Lower leg skin (tissue), 3 donors: ENCODE measurements at regions not wholly inside any gene's neighbourhood (a gene's known extent, or its start where the extent isn't known, plus 50 kb on each side); places are given as distances from the start of the nearest gene placed in this dataset.

Experiments
- POLR2A ChIP-seq, 2 donors: fragments of 450-650 bp; IDR thresholded peaks; one replicate each; pipeline ENCODE4 v1.6.1; 2016 to 2017; ENCODE audit warnings: antibody characterized with exemption in 2 of 2, mild to moderate bottlenecking in 1 of 2, moderate library complexity in 1 of 2
- TF ChIP-seq, protein P1 (sequence below), 3 donors: fragments of 450-650 bp; IDR thresholded peaks; one replicate each; pipeline ENCODE4 v1.5.1; 2016; ENCODE audit warnings: antibody characterized with exemption in 3 of 3, mild to moderate bottlenecking in 3 of 3, moderate library complexity in 2 of 3

DNA sequence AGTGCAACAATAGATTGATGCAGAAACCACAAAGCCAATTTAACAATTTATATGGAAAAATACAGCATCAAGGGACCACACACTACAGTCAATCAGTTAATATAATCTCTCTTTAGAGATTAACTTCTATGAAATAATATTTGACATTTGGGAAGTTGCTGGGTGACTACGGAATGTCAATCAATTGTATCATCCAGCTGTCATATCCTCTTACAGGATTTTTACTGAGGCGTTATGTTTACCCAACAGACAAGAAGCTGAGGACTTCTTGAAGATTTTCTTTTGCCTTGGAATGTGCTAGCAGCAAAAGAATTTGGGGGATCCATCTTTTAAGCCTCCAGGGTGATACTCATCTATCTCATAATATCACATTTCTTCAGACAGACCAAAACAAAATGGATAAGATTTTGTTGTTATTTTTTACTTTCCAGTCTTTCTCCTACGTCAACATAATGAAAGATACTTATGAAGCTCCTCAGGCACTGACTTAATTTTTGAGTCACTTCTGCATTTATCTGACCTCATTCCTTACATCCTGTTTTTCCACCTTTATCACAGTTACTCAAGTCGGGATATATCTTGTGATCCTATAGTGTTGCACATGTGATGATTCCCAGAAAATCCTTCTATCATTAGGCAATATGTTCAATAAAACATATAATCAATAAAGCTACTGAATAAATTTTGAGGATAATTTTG is 227.2 kb upstream of the SPHKAP start:
- TF ChIP-seq, protein P1, sequence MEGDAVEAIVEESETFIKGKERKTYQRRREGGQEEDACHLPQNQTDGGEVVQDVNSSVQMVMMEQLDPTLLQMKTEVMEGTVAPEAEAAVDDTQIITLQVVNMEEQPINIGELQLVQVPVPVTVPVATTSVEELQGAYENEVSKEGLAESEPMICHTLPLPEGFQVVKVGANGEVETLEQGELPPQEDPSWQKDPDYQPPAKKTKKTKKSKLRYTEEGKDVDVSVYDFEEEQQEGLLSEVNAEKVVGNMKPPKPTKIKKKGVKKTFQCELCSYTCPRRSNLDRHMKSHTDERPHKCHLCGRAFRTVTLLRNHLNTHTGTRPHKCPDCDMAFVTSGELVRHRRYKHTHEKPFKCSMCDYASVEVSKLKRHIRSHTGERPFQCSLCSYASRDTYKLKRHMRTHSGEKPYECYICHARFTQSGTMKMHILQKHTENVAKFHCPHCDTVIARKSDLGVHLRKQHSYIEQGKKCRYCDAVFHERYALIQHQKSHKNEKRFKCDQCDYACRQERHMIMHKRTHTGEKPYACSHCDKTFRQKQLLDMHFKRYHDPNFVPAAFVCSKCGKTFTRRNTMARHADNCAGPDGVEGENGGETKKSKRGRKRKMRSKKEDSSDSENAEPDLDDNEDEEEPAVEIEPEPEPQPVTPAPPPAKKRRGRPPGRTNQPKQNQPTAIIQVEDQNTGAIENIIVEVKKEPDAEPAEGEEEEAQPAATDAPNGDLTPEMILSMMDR (IDR thresholded peaks at IDR 0.05) = no peak
- no peak for TF ChIP-seq POLR2A (IDR thresholded peaks at IDR 0.05)
